ENCODE measurements at regions not wholly inside any gene's neighbourhood (a gene's known extent, or its start where the extent isn't known, plus 50 kb on each side); places are given as distances from the start of the nearest gene placed in this dataset.

DNA sequence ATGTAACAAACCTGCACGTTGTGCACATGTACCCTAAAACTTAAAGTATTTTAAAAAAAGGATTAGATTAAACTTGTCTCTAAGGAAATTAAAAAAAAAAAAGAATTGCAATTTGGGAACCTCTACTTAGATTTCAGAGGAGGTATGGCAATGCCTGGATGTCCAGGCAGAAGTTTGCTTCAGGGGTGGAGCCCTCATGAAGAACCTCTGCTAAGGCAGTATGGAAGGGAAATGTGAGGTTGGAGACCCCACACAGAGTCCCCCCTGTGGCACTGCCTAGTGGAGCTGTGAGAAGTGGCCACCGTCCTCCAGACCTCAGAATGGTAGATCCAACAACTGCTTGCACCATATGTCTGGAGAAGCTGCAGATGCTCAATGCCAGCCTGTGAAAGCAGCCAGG, 279.6 kb upstream of the CCDC196 start:
- no peak for TF ChIP-seq POLR2A (IDR thresholded peaks at IDR 0.05)
- TF ChIP-seq, protein P1, sequence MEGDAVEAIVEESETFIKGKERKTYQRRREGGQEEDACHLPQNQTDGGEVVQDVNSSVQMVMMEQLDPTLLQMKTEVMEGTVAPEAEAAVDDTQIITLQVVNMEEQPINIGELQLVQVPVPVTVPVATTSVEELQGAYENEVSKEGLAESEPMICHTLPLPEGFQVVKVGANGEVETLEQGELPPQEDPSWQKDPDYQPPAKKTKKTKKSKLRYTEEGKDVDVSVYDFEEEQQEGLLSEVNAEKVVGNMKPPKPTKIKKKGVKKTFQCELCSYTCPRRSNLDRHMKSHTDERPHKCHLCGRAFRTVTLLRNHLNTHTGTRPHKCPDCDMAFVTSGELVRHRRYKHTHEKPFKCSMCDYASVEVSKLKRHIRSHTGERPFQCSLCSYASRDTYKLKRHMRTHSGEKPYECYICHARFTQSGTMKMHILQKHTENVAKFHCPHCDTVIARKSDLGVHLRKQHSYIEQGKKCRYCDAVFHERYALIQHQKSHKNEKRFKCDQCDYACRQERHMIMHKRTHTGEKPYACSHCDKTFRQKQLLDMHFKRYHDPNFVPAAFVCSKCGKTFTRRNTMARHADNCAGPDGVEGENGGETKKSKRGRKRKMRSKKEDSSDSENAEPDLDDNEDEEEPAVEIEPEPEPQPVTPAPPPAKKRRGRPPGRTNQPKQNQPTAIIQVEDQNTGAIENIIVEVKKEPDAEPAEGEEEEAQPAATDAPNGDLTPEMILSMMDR (IDR thresholded peaks at IDR 0.05): no peak
- Histone ChIP-seq H3K9me3 (no peaks in the 10 kb centered on the region), H3K4me3 (no peak overlapping the region), H3K36me3 (no peaks in the 10 kb centered on the region), H3K27me3 (no peaks in the 10 kb centered on the region), H3K27ac (no peak overlapping the region), H3K4me1 (no peaks in the 10 kb centered on the region)
- intact Hi-C loops (cut with DNase I; ENCODE audit: low total_unique reads): no loop called here
- no peak for DNase-seq

- TF ChIP-seq, protein P1 (IDR thresholded peaks at IDR 0.05): no peak
- no peak for TF ChIP-seq POLR2A (IDR thresholded peaks at IDR 0.05)
- H3K4me3 ChIP-seq: no peak overlapping the region
- H3K27ac ChIP-seq: no peak overlapping the region
- no peaks in the 10 kb centered on the region for H3K36me3 ChIP-seq
- H3K27me3 ChIP-seq: no peaks in the 10 kb centered on the region
- H3K9me3 ChIP-seq: no peaks in the 10 kb centered on the region
- no peak for DNase-seq
- intact Hi-C loops (cut with DNase I; ENCODE audit: low total_unique reads): no loop called here
- H3K4me1 ChIP-seq: no peaks in the 10 kb centered on the region
Measured at GRCh38 chr14:66216763-66217162, 269.4 kb upstream of the CCDC196 start.

GRCh38 chr14:66219886-66220285, 266.3 kb upstream of the CCDC196 start:
- intact Hi-C loops (cut with DNase I; ENCODE audit: low total_unique reads): no loop called here
- no peak for TF ChIP-seq POLR2A (IDR thresholded peaks at IDR 0.05)
- TF ChIP-seq, protein P1 (IDR thresholded peaks at IDR 0.05): no peak

DNA sequence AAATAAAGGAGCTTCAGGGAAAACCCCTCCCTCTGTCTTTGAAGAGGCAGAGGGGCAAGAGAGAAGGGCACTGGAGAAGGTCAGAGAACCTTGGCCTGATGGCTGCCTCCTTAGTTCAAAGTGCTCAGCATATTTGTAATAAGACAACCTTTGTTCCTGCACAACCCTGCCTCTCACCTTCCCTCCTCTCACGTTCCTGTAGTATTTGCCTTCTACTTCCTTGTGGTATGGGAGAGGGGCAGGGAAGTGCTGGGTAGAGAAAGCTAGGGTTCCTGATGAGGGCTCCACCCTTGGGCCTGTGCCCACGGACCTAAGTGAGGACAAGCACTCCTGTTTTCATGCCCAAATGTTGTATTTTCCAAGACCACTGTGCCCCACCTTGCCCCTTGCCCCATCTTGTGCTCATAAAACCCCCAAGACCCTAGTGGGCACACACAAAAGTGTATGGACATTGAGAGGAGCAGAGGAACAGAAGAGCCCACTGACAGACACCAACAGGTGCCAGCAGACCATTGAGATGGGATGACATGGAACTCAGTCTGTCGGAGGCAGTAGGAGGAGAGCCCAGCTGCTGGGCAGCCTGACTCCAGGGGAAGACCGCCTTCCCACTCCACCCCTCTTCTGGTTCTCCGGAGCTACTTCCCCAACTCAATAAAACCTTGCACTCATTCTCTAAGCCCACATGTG, 261.5 kb upstream of the CCDC196 start:
- intact Hi-C loops (cut with DNase I; ENCODE audit: low total_unique reads): no loop called here
- Histone ChIP-seq H3K4me1 (no peaks in the 10 kb centered on the region), H3K27me3 (no peaks in the 10 kb centered on the region), H3K36me3 (no peaks in the 10 kb centered on the region), H3K27ac (no peak overlapping the region), H3K9me3 (no peaks in the 10 kb centered on the region), H3K4me3 (no peak overlapping the region)
- no peak for TF ChIP-seq POLR2A (IDR thresholded peaks at IDR 0.05)
- TF ChIP-seq, protein P1 (IDR thresholded peaks at IDR 0.05): no peak
- no peak for DNase-seq

More at GRCh38 chr14:66219886-66220285, 266.3 kb upstream of the CCDC196 start:
- DNase-seq: no peak
- no peak overlapping the region for H3K4me3 ChIP-seq
- no peaks in the 10 kb centered on the region for H3K4me1 ChIP-seq
- H3K27me3 ChIP-seq: no peaks in the 10 kb centered on the region
- no peak overlapping the region for H3K27ac ChIP-seq
- H3K9me3 ChIP-seq: no peaks in the 10 kb centered on the region
- H3K36me3 ChIP-seq: no peaks in the 10 kb centered on the region

DNA sequence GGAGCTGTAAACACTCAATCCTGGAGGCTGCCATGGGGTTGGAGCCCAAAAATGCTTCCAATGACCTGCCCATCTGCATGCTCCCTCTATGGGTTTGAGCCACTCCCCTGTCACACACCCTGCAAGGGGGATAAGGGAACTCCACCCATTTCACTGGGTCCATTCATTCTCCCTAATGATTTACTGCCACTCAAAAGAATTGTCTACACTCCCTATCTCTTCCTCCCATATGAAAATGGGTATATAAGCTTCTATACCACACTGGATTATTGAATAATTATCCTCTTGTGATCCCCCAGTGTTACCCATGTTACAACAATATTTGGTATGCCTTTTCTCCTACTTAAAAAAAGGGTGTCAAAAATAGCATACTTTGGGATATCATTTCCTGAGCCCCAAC, 260.8 kb upstream of the CCDC196 start:
- no peak overlapping the region for H3K4me3 ChIP-seq

More for the DNA sequence above, 260.8 kb upstream of the CCDC196 start:
- Histone ChIP-seq H3K4me1 (no peaks in the 10 kb centered on the region), H3K27me3 (no peaks in the 10 kb centered on the region), H3K9me3 (no peaks in the 10 kb centered on the region), H3K27ac (no peak overlapping the region), H3K36me3 (no peaks in the 10 kb centered on the region)
- intact Hi-C loops (cut with DNase I; ENCODE audit: low total_unique reads): no loop called here
- no peak for DNase-seq
- no peak for TF ChIP-seq POLR2A (IDR thresholded peaks at IDR 0.05)
- TF ChIP-seq, protein P1 (IDR thresholded peaks at IDR 0.05): no peak

Measured in uterus (tissue), 3 donors.